Middle frontal gyrus (tissue), 1 donor: ENCODE measurements at regions not wholly inside any gene's neighbourhood (a gene's known extent, or its start where the extent isn't known, plus 50 kb on each side); places are given as distances from the start of the nearest gene placed in this dataset.
"Not testable (repeated sequence)": the region's sequence is repeated elsewhere in the genome, so short reads cannot be mapped to it uniquely, and the experiment has no call there.

Source experiments
- DNase-seq: peaks from one replicate; pipeline ENCODE4 v3.0.0-alpha.2; 2015; ENCODE audit warnings: low spot score; ENCODE audit errors: extremely low spot score

DNA sequence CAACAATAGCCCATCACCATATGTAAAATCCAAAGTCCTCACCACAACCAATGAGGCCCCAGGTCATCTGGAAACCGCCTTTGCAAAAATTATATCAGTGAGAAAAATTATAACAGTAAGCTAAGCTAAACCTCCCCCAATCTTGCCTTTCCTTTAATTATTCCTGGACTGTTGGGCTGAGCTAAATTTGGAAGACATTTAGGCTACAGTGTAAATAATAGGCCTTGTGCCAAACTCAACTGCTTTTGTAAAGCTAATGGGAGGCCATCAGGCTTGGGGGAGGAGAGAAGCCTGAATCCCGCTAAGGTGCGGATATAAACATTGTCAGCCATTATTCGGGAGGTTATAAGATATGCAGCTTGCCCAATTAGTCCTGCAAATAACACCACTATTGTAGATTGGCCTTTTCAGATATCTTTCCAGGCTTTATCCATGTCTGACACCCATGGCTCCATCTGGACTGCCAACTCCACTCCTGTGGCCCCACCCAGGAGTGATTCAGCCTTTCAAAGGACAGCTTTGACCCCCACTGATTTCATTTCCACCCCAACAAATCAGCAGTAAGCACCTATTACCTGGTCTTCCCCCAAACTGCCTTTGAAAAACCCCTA lies 53.0 kb upstream of the CA12 start:
- DNase-seq = no peak

DNA sequence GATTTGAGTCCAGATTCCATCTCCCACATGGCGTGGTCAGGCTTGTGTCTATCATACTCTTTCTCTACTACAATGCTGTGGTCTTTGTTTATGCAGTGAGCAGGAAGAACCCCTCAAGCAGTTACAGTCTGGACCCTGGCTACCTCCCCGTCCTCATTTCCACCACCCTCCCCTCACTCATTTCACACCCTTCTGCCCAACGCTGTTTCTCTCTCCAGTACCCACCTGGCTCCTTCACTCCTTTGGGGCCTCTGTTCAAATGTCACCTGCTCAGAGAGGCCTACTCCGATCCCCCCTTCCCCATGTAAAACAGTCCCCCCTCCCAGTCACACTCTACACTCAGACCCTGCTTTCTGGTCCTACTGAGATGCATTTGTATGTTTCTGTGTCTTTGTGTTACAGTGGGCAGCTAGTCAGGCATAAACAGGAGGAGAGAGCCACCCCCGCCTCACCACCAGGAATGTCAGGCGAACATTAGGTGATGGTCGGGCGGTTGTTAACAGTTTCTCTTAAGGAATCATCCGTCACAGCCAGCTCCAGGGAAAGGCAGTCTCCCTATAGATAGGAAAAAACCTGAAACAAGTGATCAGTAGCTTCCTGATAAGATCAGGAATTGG lies 53.7 kb upstream of the CA12 start:
- DNase-seq = no peak

DNA sequence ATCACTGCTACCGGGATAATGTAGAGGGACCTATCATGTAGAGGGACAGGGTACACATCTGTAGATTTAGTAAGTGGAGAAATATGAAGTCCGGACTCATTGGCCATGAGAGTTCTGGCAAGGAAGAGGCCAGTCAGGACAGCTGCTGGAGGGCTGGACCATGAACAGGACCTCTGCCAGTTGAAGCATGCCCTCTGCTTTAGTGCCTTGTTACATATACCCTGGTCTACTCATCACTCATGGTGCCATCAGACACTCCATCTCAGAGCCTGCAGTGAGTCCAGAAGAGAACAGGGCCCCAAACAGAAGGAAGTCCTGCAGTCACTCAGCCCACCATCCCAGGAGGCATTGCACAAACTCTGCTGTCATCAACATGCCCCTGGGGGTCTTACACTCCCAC lies 54.7 kb upstream of the CA12 start:
- DNase-seq = no peak

DNA sequence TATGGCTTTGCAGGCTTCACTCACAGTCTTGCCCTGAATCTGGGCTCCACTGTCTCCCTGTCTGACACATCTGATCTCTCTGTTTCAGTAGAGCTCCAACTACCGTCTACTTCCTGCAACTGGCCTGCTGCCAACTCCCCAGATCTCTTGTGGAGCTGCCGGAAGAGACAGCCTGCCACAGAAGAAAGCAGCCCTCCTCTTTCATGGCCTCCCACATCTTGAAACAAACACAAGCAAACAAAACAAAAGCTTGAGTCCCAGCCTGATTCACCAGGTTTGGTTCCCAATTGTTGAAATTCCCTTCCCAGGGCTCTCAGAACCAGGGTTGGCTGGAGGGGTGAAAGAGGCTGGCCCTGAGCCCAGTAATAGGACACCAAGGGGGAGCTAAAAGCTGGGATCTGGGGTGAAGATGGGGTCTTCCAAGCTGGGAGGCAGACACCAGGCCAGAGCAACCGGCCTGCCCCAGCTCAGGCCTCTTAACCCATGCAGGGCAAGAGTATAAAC lies 55.3 kb upstream of the CA12 start:
- DNase-seq = peak; percentile 46

DNA sequence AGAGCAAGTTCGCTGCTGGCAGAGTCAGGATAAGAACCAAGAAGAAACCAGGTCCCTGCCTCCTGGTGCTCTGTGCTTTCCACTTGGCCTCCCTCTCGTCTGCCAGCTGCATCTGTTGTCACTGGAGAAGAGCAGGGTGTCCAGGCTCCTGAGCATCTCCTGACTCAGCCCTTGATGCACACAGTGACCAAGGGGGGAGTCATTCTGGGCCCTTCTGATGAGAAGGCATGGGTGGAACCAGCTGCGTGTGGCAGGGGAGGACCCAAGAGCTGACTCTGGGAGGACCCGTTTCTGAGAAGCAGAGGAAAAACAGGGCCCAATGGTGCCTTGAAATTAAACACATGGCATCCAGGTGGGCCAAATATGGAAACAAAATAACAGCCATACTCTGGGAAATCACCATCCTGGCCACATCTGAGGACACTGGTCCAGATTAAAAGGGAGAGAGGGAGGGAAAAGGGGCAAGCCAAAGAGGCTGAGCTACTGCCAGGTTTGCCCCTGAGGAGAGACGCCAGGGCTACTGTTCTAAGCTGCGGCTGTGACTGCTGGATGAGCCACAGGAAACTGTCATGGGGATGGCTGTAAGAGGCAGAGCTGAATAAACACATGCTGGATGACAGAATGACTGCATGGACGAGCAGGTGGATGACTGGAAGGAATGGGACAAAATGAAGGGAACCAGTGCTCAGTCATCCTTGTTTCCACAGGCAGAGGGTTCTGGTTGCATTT lies 58.1 kb upstream of the CA12 start:
- DNase-seq = no peak

DNA sequence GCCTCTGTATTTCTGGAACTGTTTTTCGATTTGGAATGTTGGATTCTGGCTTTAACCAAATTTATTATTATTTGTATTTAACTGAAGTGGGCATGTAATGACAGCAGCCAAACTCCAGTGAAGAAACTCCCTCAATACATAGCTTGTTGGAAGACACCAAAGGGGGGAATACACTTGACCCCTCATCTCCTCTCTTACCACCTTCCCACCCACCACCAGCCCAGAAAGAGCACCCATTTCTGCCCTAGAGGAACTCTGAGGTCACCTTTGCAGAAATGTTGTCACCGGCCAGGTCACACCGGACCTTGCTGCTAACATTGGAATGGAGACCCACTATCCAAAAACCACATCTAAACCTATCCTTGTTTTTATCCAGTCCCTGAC lies 58.6 kb upstream of the CA12 start:
- DNase-seq = no peak

DNA sequence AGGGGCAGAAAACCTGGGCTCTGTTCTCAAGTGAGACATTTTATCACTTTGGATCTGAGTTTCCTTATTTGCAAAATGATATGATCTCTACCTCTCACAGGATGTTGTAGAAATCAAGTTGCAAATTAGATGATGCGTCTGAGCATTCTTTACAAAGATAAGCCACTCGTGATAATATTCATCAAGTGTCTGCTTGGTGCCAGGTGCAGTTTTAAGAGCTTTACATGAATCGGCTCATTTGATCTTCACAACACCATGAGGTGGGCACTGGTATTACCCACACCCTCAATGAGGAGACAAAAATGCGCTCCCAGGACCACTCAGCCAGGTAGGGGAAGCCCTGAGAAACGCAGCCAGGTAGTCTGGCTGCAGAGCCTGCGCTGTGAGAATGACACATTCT lies 59.1 kb upstream of the CA12 start:
- DNase-seq = no peak

DNA sequence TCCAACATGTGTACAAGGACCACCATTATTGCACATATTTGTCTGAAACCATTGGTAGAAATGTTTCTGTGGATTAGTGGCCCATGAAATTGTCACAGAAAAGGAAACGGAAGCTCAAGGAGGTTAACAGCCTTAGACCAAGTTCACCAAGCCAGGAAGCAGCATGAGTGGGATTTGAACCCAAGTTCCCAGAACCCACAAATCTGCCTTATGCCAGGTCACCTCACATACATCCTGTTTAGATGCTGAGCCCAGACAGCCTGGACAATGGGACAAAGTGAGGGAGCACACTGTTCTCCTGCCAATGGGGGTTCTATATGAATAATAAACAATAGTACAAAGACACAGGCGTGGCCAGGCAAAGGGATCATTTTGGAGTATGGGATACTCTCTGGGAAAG lies 59.6 kb upstream of the CA12 start:
- DNase-seq = no peak

DNA sequence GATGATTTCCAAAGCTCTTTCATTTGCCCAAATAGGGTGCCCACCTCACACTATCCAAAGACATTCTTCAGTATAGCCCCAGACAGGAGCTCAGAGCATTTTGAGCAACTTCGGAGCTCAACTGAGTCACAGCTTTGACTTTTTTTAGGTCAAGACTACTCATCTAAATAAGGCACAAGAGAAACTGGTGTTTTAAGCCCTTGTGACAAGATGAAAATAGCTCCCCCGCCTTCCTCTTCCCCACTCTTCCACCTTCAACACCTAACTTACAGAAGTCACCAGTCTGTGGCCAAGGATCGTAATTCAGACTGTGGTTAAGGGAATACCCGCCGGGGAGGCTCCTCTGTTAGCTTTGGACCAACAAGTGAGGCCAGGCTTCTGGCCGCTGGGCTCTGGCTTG lies 60.4 kb upstream of the CA12 start:
- DNase-seq = no peak

DNA sequence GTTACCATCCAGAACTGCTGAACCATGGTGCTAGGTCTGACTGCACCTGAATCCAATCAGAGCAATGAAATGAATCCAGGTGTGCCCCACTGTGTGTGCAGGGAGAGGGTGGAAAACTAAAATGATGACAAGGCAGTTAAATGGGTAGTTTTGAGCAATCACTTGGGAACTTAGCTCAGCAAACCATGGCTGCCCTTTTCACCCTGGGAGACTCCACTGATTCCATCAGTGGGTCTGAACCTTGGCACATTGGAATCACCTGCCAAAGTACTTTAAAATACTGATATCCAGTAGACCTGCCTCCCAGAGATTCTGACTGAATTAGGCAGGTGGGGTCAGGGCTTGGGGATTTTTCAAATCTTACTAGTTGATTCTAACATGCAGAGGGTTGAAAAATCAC lies 59.8 kb upstream of the USP3 start:
- DNase-seq = no peak

DNA sequence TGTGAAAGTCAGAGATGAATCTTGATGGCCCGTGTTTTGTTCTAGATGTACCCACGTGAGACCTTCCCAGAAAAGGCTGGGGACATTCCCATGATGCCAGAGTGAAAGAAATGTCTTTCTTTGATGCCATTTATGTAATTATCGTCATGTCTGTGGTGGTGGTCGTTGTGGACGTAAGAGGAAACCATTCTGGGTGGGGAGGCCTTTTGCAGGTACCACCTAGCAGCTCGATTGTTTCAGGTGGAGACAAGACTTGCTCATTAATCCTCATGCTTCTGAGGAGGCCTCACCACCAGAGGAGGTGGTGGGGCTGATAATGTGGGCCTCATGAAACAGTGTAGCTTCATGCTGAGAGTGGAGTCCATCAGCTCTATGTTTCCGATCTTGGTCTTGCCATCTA lies 58.1 kb upstream of the USP3 start:
- DNase-seq = no peak

DNA sequence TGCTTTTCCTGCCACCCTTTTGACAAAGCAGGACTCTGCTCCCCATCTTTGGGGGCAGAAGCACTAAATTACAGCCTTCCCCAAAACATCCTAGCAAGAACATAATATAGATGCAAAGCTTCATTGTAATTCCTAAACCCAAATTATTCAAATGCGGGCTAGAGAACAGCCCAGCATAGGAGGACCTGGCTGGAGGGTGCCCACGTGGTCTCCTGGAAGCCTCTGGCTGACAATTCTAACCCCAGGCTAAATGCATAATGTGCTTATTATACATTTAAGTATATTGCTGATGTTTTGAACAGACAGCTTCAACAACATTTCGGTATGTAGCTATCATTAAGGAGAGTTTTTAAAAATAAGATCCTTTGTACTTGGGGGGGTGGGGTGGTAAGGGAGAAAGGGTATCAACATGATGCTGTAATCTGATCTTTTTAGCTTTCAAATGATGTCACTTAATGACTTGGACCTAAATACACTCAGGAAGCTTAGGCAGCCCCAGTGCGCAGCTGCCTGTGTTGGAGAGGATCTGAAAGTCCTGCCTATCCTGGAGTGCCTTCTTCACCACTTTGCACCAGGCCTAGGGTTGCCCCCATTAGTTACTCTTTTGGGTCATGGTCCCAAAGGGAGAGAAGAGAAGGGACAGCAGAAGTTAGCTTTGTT lies 57.2 kb upstream of the USP3 start:
- no peak for DNase-seq

DNA sequence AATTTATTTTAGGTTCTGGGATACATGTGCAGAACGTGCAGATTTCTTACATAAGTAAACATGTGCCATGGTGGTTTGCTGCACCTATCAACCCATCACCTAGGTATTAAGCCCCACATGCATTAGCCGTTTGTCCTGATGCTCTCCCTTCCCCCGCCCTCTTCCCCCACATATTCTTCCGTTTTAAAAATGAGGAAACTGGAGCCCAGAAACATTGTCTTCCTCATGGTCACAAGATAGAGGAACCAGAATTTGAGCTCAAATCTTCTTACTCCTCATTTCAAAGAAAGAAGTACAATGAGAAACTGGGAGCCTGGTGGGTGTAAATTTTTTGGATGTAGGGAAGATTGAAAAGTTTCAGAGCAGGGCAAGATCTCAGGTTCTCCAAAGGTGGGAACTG lies 56.1 kb upstream of the USP3 start:
- DNase-seq = no peak

DNA sequence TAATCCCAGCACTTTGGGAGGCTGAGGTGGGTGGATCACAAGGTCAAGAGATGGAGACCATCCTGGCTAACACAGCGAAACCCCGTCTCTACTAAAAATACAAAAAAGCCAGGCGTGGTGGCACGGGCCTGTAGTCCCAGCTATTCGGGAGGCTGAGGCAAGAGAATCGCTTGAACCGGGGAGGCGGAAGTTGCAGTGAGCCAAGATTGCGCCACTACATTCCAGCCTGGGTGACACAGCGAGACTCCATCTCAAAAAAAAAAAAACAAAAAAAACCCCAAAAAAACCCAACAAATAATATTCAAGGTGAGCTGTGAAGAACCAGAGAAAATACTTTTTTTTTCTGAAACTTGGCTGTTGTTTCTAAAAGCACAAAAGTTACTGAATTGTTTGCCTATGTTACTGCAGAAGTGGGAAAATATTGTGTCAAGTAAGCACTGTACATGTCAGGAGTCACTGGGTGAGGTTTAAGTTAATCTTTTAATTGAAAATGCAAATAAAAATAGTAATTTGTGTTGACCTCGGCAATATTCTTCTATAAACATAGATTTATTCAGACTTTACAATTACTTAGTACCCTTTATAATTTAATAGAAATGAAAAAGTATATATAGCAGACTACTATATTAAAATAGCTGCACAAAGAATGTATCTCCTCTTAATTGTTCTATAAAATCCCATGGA lies 55.4 kb upstream of the USP3 start:
- not testable (repeated sequence) for DNase-seq

DNA sequence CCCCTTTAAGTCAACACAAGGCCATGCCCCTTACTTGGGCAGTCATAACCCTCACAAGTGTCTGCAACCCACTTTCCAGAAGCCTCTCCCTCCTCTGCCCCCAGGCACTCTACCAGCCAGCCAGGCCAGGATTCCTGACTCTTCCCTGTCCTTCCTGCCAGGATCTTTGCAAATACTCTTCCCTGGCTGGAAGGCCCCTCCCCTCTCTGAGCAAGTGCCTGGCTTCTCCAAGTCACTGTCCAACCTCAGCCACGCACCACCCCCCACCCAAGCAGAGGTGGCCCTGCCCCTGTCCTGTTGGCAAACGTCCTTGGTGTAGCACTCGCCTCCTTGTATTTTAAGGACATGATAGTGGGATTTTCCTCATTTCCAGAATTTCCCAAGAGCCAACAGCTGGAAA lies 54.7 kb upstream of the USP3 start:
- no peak for DNase-seq

DNA sequence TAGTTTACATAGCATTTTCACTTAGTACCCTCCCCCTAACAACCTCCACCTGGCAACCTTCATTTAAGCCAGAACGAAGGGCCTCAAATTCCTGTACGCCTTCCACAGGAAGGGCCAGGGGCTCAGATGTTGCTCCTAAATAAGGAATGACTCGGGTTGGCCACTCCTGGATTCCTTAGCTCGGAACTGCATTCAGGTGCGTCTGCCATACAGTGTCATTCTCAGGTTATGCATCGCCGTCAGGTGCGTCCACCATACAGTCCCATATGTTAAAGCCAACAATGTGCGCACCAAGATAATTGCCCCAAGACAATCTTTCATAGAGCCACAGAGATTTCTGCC lies 53.5 kb upstream of the USP3 start:
- DNase-seq = no peak

DNA sequence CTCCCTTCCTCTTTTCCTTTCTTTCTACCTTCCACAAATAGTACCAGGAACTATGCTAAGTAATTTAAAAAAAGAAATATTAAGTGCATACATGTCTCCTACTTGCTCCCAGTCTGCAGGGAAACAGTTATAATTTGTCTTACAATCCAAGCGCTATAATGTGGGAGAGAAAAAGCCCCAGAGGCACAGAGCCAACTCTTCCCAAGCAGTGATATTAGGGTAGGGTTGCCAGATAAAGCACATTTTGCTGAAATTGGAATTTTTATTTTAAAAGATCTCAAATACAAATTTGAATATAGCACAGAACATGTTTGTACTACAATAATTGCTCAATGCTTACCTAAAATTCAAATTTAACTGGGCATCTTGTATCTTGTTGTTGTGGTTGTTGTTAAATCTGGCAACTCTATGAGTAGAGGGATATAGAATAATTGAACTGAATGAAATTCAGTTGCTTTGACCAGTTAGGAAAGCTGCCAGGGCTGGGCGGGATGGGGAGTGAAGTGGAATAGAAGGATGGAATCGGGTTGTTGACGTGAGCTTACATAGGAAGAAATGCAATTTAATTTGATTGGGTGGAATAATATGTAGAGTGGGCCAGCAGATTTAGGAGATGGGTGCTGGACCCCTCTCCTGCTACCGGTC lies 52.6 kb upstream of the USP3 start:
- DNase-seq = no peak

DNA sequence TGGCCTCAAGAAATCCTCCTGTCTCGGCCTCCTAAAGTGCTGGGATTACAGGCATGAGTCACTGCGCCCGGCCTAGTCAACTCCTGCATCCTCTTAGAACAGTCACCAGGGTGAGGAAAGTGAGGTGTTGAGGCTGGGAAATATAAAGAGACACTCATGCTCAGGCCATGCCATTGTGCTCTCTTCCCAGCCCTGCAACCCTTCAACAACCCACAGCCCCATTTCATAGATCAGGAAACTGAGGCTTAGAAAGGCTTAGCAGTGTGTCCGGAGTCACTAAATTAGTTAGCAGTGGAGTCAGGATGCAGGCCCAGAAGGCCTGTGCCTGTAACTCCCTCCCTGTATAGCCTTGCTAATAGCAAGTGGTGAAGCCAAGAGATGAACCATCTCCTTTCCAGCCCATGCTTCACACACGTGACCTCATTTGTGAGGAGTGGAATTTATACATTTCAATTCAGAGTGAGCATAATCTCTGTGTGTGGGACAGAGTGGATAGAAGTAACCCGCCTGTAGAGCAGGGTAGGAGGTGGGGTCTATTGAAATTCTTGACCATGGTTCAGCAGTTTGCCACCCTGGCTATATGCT lies 51.7 kb upstream of the USP3 start:
- DNase-seq = no peak

DNA sequence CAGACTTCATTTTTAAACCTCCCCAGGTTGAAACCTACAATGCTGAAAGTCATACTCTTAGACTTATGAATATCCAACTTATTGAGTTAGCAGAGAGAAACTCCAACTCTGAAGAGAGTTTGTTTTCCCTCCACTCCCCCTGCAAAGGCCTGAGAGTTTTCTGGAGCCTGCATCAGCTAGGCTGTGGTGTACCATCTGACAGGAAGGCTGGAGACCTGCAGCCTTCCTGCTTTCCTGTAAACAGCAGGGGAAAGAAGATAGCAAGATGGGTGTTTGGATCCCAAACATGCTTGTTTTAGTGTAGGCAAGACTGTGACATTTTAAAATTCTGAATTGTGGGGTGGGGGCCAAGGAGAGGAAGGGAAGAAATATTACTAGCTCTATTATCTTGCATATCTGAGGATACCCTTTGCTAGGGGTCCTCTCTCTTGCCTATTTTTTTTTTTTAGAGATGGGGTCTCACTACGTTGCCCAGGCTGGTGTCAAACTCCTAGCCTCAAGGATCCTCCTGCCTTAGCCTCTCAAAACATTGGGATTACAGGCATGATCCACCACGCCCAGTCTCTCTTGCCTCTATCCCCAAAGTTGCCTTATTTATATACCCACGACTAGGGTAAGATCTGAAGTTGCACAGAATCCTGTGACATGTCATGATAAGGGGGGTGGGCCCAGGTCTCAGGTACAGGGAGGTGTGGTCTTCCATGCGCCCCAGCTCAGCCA lies 51.0 kb upstream of the USP3 start:
- DNase-seq = no peak

DNA sequence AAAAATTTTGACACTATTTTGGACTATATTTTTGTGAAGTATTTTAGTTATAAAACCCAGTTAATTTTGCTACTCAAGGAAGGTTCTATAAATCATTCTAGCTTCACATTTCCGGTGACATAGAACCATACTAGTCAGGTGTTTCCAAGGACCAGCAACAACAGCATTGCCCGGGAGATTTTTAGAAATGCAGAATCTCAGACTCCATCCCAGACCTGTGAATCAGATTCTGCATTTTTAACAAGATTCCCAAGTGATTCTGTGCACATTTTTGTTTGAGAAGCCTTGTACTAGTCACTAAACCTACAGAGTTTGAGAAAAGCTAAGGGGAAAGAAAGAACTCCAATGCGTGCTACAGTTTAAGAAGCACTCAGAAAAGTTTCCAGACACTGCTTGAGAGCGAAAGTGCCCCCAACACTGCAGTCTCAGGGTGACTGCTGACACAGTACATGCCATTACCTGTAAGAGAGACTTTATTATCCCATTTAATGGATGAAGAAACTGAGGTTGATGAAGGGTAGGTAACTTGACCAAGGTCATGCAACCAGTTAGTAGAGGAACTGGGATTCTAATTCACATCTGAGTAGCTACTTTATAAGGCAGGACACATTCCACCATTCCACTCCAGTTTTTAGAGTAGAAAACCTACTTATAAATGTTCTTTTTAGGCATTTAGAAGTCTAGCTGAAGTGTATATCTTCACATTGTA lies 49.7 kb upstream of the USP3 start:
- no peak for DNase-seq
